NCI-H524 (cell line): ENCODE measurements at regions not wholly inside any gene's neighbourhood (a gene's known extent, or its start where the extent isn't known, plus 50 kb on each side); places are given as distances from the start of the nearest gene placed in this dataset.
"Not testable (repeated sequence)": the region's sequence is repeated elsewhere in the genome, so short reads cannot be mapped to it uniquely, and the experiment has no call there.

Experiments
- DNase-seq, 2 experiments: peaks; one replicate each; lab custom pipeline; 2025; lab: John Stamatoyannopoulos, UW

GRCh38 chr3:170814822-170815221, 55.2 kb downstream of the RPL22L1 start:
- no peak for DNase-seq

- peak in 1 of 2 experiments; percentile 21 for DNase-seq
Measured at GRCh38 chr3:170813266-170813665, 56.7 kb downstream of the RPL22L1 start.

GRCh38 chr3:170811928-170812591, 57.9 kb downstream of the RPL22L1 start:
- DNase-seq, result peak; percentile 63 to 90

GRCh38 chr3:170811515-170811914, 58.5 kb downstream of the RPL22L1 start:
- no peak for DNase-seq

GRCh38 chr3:170809975-170810357, 60.0 kb downstream of the RPL22L1 start:
- DNase-seq, result no peak

- peak; percentile 74 to 88 for DNase-seq
Measured at GRCh38 chr3:170809007-170809974, 60.7 kb downstream of the RPL22L1 start.

- peak; percentile 9 to 26 for DNase-seq
Measured at GRCh38 chr3:170808041-170808440, 62.0 kb downstream of the RPL22L1 start.

- DNase-seq, result no peak
Measured at GRCh38 chr3:170806676-170807075, 63.3 kb downstream of the RPL22L1 start.

- DNase-seq, result no peak
Measured at GRCh38 chr3:170806141-170806540, 63.9 kb downstream of the RPL22L1 start.

- DNase-seq, result not testable (repeated sequence)
Measured at GRCh38 chr3:170805296-170805695, 64.7 kb downstream of the RPL22L1 start.

GRCh38 chr3:170804634-170805033, 65.4 kb downstream of the RPL22L1 start:
- DNase-seq, result not testable (repeated sequence)

GRCh38 chr3:170804078-170804477, 65.9 kb downstream of the RPL22L1 start:
- DNase-seq, result no peak

- no peak for DNase-seq
Measured at GRCh38 chr3:170802164-170803151, 67.5 kb downstream of the RPL22L1 start.

GRCh38 chr3:170801597-170801996, 68.4 kb downstream of the RPL22L1 start:
- no peak for DNase-seq

- not testable (repeated sequence) for DNase-seq
Measured at GRCh38 chr3:170800275-170800674, 69.7 kb downstream of the RPL22L1 start.

GRCh38 chr3:170799009-170799408, 71.0 kb downstream of the RPL22L1 start:
- DNase-seq, result no peak

- DNase-seq, result no peak
Measured at GRCh38 chr3:170797685-170798084, 72.3 kb downstream of the RPL22L1 start.

GRCh38 chr3:170792471-170792870, 77.5 kb downstream of the RPL22L1 start:
- no peak for DNase-seq

GRCh38 chr3:170790647-170791046, 79.3 kb downstream of the RPL22L1 start:
- no peak for DNase-seq

- DNase-seq, result no peak
Measured at GRCh38 chr3:170787464-170787863, 82.5 kb downstream of the RPL22L1 start.

- DNase-seq, result no peak
Measured at GRCh38 chr3:170785454-170785853, 84.5 kb downstream of the RPL22L1 start.

- no peak for DNase-seq
Measured at GRCh38 chr3:170784406-170784805, 85.6 kb downstream of the RPL22L1 start.
